Smooth muscle cell (in vitro differentiated cells): ENCODE measurements at regions not wholly inside any gene's neighbourhood (a gene's known extent, or its start where the extent isn't known, plus 50 kb on each side); places are given as distances from the start of the nearest gene placed in this dataset.

Experiments
- DNase-seq: peaks from one replicate; lab custom pipeline; 2025; ENCODE audit not compliant: unreplicated experiment; lab: John Stamatoyannopoulos, UW
- H2AFZ ChIP-seq: fragments of 200-600 bp; sonication (generic); 2 replicates; pipeline ENCODE4 v1.6.0; 2016; ENCODE audit warnings: antibody characterized with exemption, low read depth, mild to moderate bottlenecking
- H3F3A ChIP-seq: fragments of 200-600 bp; sonication (generic); 2 replicates; pipeline ENCODE4 v1.6.0; 2017; ENCODE audit warnings: antibody characterized with exemption, low read depth
- H3K27ac ChIP-seq: fragments of 200-600 bp; sonication (generic); 2 replicates; pipeline ENCODE4 v1.5.1; 2016; ENCODE audit warnings: low read depth, mild to moderate bottlenecking
- H3K27me3 ChIP-seq: fragments of 200-600 bp; sonication (generic); 2 replicates; pipeline ENCODE4 v1.6.1; 2016; ENCODE audit warnings: low read depth, mild to moderate bottlenecking
- H3K36me3 ChIP-seq: fragments of 200-600 bp; sonication (generic); 2 replicates; pipeline ENCODE4 v1.5.1; 2016; ENCODE audit warnings: low read depth
- H3K4me1 ChIP-seq: fragments of 200-600 bp; sonication (generic); 2 replicates; pipeline ENCODE4 v1.5.1; 2016; ENCODE audit warnings: low read depth
- H3K4me2 ChIP-seq: fragments of 200-600 bp; sonication (generic); 2 replicates; pipeline ENCODE4 v1.6.0; 2016; ENCODE audit warnings: mild to moderate bottlenecking
- H3K4me3 ChIP-seq: fragments of 200-600 bp; sonication (generic); 2 replicates; pipeline ENCODE4 v1.5.1; 2016; ENCODE audit warnings: mild to moderate bottlenecking
- H3K79me2 ChIP-seq: fragments of 200-600 bp; sonication (generic); 2 replicates; pipeline ENCODE4 v1.6.0; 2016; ENCODE audit warnings: low read depth, mild to moderate bottlenecking
- H3K9ac ChIP-seq: fragments of 200-600 bp; sonication (generic); 2 replicates; pipeline ENCODE4 v1.6.0; 2016; ENCODE audit warnings: low read depth
- H3K9me3 ChIP-seq: fragments of 200-600 bp; sonication (generic); replicated peaks from 2 replicates; pipeline ENCODE4 v1.5.1; 2016; ENCODE audit warnings: low read depth
- H4K20me1 ChIP-seq: fragments of 200-600 bp; sonication (generic); 2 replicates; pipeline ENCODE4 v1.6.0; 2016; ENCODE audit warnings: low read depth
- WGBS: methylation state at CpG from one replicate; pipeline ENCODE4 v1.1.7; 2016; ENCODE audit warnings: low lambda C conversion rate; 5-methylcytosine and 5-hydroxymethylcytosine counted together
- TF ChIP-seq, protein P1 (sequence below): fragments of 200-600 bp; sonication (generic); IDR thresholded peaks from 2 replicates; pipeline ENCODE4 v1.5.1; 2017; ENCODE audit warnings: borderline replicate concordance, mild to moderate bottlenecking, antibody characterized with exemption; ENCODE audit not compliant: insufficient read depth, poor library complexity, severe bottlenecking

DNA sequence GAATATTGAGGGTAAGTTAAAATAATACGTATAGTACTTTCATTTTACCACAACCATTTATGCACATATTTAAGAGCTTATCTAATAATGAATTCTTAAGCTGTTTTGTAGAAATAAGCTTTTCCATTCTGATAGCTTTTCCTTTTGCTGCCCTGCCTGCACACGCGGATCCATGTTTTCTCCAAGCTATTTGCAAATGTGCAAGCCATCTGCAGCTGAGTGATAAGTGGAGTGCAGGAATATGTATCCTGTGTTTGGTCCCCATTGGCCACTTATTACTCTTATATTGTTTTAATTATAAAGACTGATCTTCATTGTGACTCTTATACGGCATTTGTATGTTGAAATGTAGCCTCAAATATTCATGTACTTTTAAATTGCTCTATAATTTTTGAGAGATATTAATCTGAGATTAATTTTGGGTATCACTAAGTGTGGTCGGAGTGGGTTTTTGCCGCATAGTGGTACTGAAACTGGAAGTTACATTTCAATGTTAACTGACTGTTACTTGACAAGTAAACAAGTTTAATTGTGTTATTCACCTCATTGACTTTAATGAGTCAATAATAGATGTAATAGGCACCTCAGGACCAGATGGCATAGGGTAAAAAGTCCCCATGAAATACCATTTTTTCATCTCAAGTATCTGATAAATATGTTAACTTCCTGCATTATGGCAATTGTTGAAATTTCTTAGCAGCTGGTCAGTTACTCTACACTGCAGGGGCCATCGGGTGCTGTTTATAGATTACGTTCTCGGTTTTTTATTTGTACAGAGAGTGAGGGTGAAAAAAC, 1567.4 kb downstream of the EFNB2 start:
- no peaks in the 10 kb centered on the region for H3K9me3 ChIP-seq
- no peaks in the 10 kb centered on the region for H4K20me1 ChIP-seq
- H3K27ac ChIP-seq: no peak overlapping the region
- H3K4me3 ChIP-seq: no peak overlapping the region
- no peaks in the 10 kb centered on the region for H3K27me3 ChIP-seq
- H3K9ac ChIP-seq: no peak overlapping the region
- no peak overlapping the region for H2AFZ ChIP-seq
- 86% methylated on average over 9 of the region's 9 CpGs for WGBS
- no peak for DNase-seq
- H3K4me2 ChIP-seq: no peak overlapping the region
- no peaks in the 10 kb centered on the region for H3F3A ChIP-seq
- H3K4me1 ChIP-seq: no peaks in the 10 kb centered on the region
- no peaks in the 10 kb centered on the region for H3K36me3 ChIP-seq
- TF ChIP-seq, protein P1, sequence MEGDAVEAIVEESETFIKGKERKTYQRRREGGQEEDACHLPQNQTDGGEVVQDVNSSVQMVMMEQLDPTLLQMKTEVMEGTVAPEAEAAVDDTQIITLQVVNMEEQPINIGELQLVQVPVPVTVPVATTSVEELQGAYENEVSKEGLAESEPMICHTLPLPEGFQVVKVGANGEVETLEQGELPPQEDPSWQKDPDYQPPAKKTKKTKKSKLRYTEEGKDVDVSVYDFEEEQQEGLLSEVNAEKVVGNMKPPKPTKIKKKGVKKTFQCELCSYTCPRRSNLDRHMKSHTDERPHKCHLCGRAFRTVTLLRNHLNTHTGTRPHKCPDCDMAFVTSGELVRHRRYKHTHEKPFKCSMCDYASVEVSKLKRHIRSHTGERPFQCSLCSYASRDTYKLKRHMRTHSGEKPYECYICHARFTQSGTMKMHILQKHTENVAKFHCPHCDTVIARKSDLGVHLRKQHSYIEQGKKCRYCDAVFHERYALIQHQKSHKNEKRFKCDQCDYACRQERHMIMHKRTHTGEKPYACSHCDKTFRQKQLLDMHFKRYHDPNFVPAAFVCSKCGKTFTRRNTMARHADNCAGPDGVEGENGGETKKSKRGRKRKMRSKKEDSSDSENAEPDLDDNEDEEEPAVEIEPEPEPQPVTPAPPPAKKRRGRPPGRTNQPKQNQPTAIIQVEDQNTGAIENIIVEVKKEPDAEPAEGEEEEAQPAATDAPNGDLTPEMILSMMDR: no peak
- H3K79me2 ChIP-seq: no peaks in the 10 kb centered on the region

DNA sequence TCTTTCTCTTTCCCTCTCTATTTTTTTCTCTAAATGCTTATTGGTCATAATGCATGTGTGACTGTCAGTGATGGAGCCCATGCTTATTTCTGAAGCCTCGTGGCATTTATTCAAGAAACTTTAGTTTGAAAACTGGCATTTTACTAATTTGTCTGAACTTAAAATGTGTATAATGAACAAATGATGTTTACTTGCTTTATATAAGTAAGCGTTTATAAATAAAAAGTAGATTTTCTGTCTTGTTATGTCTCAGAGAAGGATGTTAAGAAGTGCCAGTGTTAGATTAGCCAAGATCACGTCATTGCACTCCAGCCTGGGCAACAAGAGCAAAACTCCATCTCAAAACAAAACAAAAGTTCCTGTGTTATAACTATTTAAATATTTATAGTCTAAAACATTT, 1568.1 kb downstream of the EFNB2 start:
- TF ChIP-seq, protein P1: no peak
- 56% methylated on average over 3 of the region's 3 CpGs for WGBS

DNA sequence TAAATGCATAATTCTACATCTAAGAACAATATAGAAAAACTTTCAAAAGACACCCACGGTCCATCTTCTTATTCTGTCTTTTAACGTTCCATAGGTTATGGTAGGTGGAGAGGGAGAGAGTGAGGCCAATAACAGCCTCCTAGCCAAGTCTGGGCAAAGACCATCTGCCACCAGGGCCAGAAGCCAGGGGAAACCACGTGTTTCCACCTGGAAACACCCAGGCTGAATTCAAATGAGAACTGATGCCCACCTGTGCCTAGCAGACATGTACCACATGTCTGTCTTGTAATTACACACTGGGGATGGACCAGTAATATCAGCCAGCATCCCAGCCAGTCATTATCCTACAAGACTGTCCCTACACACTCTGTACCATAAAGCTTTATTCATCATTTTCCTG, 1573.1 kb downstream of the EFNB2 start:
- H3K4me1 ChIP-seq: no peaks in the 10 kb centered on the region
- H3K36me3 ChIP-seq: no peaks in the 10 kb centered on the region
- no peak overlapping the region for H3K9ac ChIP-seq
- no peak for DNase-seq
- no peaks in the 10 kb centered on the region for H3K79me2 ChIP-seq
- H3K27ac ChIP-seq: no peak overlapping the region
- no peak overlapping the region for H3K4me2 ChIP-seq
- no peaks in the 10 kb centered on the region for H3F3A ChIP-seq
- no peaks in the 10 kb centered on the region for H3K27me3 ChIP-seq
- H2AFZ ChIP-seq: no peak overlapping the region
- WGBS: 90% methylated on average over 3 of the region's 3 CpGs
- TF ChIP-seq, protein P1: no peak
- no peaks in the 10 kb centered on the region for H3K9me3 ChIP-seq
- no peak overlapping the region for H3K4me3 ChIP-seq
- no peaks in the 10 kb centered on the region for H4K20me1 ChIP-seq

More for the DNA sequence above, 1568.1 kb downstream of the EFNB2 start:
- Histone ChIP-seq H3K4me1 (no peaks in the 10 kb centered on the region), H3K79me2 (no peaks in the 10 kb centered on the region), H3K36me3 (no peaks in the 10 kb centered on the region), H3K9me3 (no peaks in the 10 kb centered on the region), H4K20me1 (no peaks in the 10 kb centered on the region), H3K9ac (no peak overlapping the region), H3K27ac (no peak overlapping the region), H2AFZ (no peak overlapping the region), H3K4me3 (no peak overlapping the region), H3F3A (no peaks in the 10 kb centered on the region), H3K4me2 (no peak overlapping the region), H3K27me3 (no peaks in the 10 kb centered on the region)
- DNase-seq: no peak

DNA sequence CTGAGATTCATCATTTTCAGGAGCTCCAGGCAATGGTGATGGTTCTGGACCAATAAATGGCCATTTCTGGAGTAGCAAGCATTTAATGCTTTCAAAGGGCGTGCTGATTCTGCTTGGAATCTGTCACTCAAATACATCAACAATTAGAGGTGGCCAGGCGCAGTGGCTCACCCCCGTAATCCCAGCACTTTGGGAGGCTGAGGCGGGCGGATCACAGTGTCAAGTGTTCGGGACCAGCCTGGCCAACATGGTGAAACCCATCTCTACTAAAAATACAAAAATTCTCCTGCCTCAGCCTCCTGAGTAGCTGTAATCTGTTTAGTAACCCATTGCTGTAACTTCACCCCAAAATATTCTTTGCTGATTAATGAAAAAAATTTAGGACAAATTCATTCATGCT, 1574.2 kb downstream of the EFNB2 start:
- Histone ChIP-seq H4K20me1 (no peaks in the 10 kb centered on the region), H3F3A (no peaks in the 10 kb centered on the region), H3K4me1 (no peaks in the 10 kb centered on the region), H3K79me2 (no peaks in the 10 kb centered on the region), H3K9me3 (no peaks in the 10 kb centered on the region), H3K4me2 (no peak overlapping the region), H2AFZ (no peak overlapping the region), H3K4me3 (no peak overlapping the region), H3K27me3 (no peaks in the 10 kb centered on the region), H3K9ac (no peak overlapping the region), H3K27ac (no peak overlapping the region), H3K36me3 (no peaks in the 10 kb centered on the region)
- no peak for DNase-seq
- 97% methylated on average over 6 of the region's 6 CpGs for WGBS
- TF ChIP-seq, protein P1: no peak
